PC-3 (cell line): ENCODE measurements at regions not wholly inside any gene's neighbourhood (a gene's known extent, or its start where the extent isn't known, plus 50 kb on each side); places are given as distances from the start of the nearest gene placed in this dataset.
A peak's percentile ranks its signal among the peaks of the same experiment; 100 is the strongest.

Experiments used
- ATAC-seq: fragments of 200-7000 bp; cut with Tn5 transposase; 2 replicates; pipeline ENCODE4 v1.9.1; 2020; ENCODE audit warnings: mild to moderate bottlenecking, moderate library complexity
- BruUV-seq: library from RNA; stranded (reverse); fragments of 400-500 nt; replicated peaks from 2 replicates; lab custom pipeline; 2021; lab: Mats Ljungman, UMichigan
- CTCF ChIA-PET: fragments of 300-600 bp; sonication (Branson Sonifier 250); formaldehyde crosslinking; loops from one replicate; lab custom pipeline; 2022; ENCODE audit warnings: antibody characterized with exemption; lab: Charles Lee
- POLR2A ChIA-PET: fragments of 300-600 bp; sonication (Branson Sonifier 250); formaldehyde crosslinking; loops from one replicate; lab custom pipeline; 2022; ENCODE audit warnings: antibody characterized with exemption; ENCODE audit not compliant: unreplicated experiment; lab: Charles Lee
- DNase-seq: peaks from one replicate; pipeline ENCODE4 v3.0.0-alpha.2; 2015
- H2AFZ ChIP-seq: fragments of 300-600 bp; sonication (generic); 2 replicates; pipeline ENCODE4 v1.6.0; 2016; ENCODE audit warnings: antibody characterized with exemption, low read length
- H3F3A ChIP-seq: fragments of 300-600 bp; sonication (generic); one replicate; pipeline ENCODE4 v1.6.0; 2017; ENCODE audit warnings: antibody characterized with exemption, low read length, control low read depth, mild to moderate bottlenecking; ENCODE audit not compliant: unreplicated experiment
- H3K27ac ChIP-seq: fragments of 300-600 bp; sonication (generic); 2 replicates; pipeline ENCODE4 v1.5.1; 2016; ENCODE audit warnings: mild to moderate bottlenecking, low read length
- H3K27me3 ChIP-seq: fragments of 300-600 bp; sonication (generic); 2 replicates; pipeline ENCODE4 v1.6.1; 2016; ENCODE audit warnings: low read length, mixed read lengths
- H3K36me3 ChIP-seq: fragments of 300-600 bp; sonication (generic); 2 replicates; pipeline ENCODE4 v1.6.1; 2016; ENCODE audit warnings: low read depth, mixed run types, low read length, mixed read lengths
- H3K4me1 ChIP-seq: fragments of 300-600 bp; sonication (generic); 2 replicates; pipeline ENCODE4 v1.5.1; 2016; ENCODE audit warnings: low read length; ENCODE audit not compliant: insufficient read depth
- H3K4me2 ChIP-seq: fragments of 300-600 bp; sonication (generic); 2 replicates; pipeline ENCODE4 v1.6.0; 2016; ENCODE audit warnings: low read length
- H3K4me3 ChIP-seq: fragments of 300-600 bp; sonication (generic); 2 replicates; pipeline ENCODE4 v1.5.1; 2016; ENCODE audit warnings: mild to moderate bottlenecking, low read length, mixed read lengths
- H3K79me2 ChIP-seq: fragments of 300-600 bp; sonication (generic); 2 replicates; pipeline ENCODE4 v1.6.1; 2017; ENCODE audit warnings: low read length, mixed read lengths
- H3K9ac ChIP-seq: fragments of 300-600 bp; sonication (generic); 2 replicates; pipeline ENCODE4 v1.6.0; 2016; ENCODE audit warnings: mild to moderate bottlenecking, low read length
- H3K9me2 ChIP-seq: fragments of 300-600 bp; sonication (generic); replicated peaks from 2 replicates; pipeline ENCODE4 v1.6.1; 2016; ENCODE audit warnings: mixed run types, low read length, mixed read lengths
- H3K9me3 ChIP-seq: fragments of 300-600 bp; sonication (generic); 2 replicates; pipeline ENCODE4 v1.6.1; 2016; ENCODE audit warnings: low read length, mixed read lengths
- H4K20me1 ChIP-seq: fragments of 300-600 bp; sonication (generic); 2 replicates; pipeline ENCODE4 v1.6.1; 2016; ENCODE audit warnings: low read length, mixed read lengths
- CTCF ChIP-seq: fragments of 300-600 bp; sonication (generic); conservative IDR thresholded peaks from 2 replicates; pipeline ENCODE4 v1.5.1; 2017; ENCODE audit warnings: antibody characterized with exemption, low read depth, mild to moderate bottlenecking, low read length
- EZH2 ChIP-seq: fragments of 300-600 bp; sonication (generic); IDR thresholded peaks from one replicate; pipeline ENCODE4 v1.6.1; 2017; ENCODE audit warnings: antibody characterized with exemption, mild to moderate bottlenecking, low read length; ENCODE audit not compliant: unreplicated experiment
- EZH2phosphoT487 ChIP-seq: fragments of 300-600 bp; sonication (generic); IDR thresholded peaks from 2 replicates; pipeline ENCODE4 v1.6.1; 2018; ENCODE audit warnings: mild to moderate bottlenecking, antibody characterized with exemption, low read length, borderline replicate concordance
- intact Hi-C: fragments of 100-400 bp; cut with micrococcal nuclease; formaldehyde crosslinking; loops from 2 replicates; pipeline ENCODE4 v1.9.0; 2023

GRCh38 chr12:23217667-23218066, 592.7 kb downstream of the ETNK1 start:
- Histone ChIP-seq H3K9ac (no peak overlapping the region), H3K4me2 (no peak overlapping the region), H3K27me3 (no peaks in the 10 kb centered on the region), H3K9me2 (no peaks in the 10 kb centered on the region), H4K20me1 (no peaks in the 10 kb centered on the region), H3K9me3 (no peaks in the 10 kb centered on the region), H3F3A (no peaks in the 10 kb centered on the region), H3K36me3 (no peaks in the 10 kb centered on the region), H3K79me2 (no peaks in the 10 kb centered on the region), H3K4me3 (no peak overlapping the region), H2AFZ (no peak overlapping the region), H3K27ac (no peak overlapping the region), H3K4me1 (no peaks in the 10 kb centered on the region)
- DNase-seq (no peak), ATAC-seq (no peak)
- POLR2A ChIA-PET = no interaction called here
- intact Hi-C loops = no loop called here
- TF ChIP-seq EZH2phosphoT487 (no peak), CTCF (no peak), EZH2 (no peak)
- CTCF ChIA-PET = no interaction called here
- BruUV-seq = no TSS peak

- ChIA-PET CTCF (no interaction called here), POLR2A (no interaction called here)
- Histone ChIP-seq H3K9me2 (no peaks in the 10 kb centered on the region), H2AFZ (no peak overlapping the region), H3K27me3 (no peaks in the 10 kb centered on the region), H3K79me2 (no peaks in the 10 kb centered on the region), H3K4me1 (no peaks in the 10 kb centered on the region), H4K20me1 (no peaks in the 10 kb centered on the region), H3K4me2 (no peak overlapping the region), H3K9me3 (no peaks in the 10 kb centered on the region), H3K9ac (no peak overlapping the region), H3K36me3 (no peaks in the 10 kb centered on the region), H3K27ac (no peak overlapping the region), H3F3A (no peaks in the 10 kb centered on the region), H3K4me3 (no peak overlapping the region)
- intact Hi-C loops = no loop called here
- no peak for ATAC-seq
- BruUV-seq = no TSS peak
- TF ChIP-seq CTCF (peak; percentile 25; the same call in 1 of the 2 replicates), EZH2phosphoT487 (no peak)
- peak; percentile 8 for DNase-seq
These were observed 596.1 kb downstream of the ETNK1 start for GRCh38 chr12:23221066-23221465.

GRCh38 chr12:23221926-23222325, 597.0 kb downstream of the ETNK1 start:
- no peak overlapping the region for H3K27ac ChIP-seq
- no peaks in the 10 kb centered on the region for H3K79me2 ChIP-seq
- H3K27me3 ChIP-seq = no peaks in the 10 kb centered on the region
- ATAC-seq = no peak
- DNase-seq = no peak
- H2AFZ ChIP-seq = no peak overlapping the region
- TF ChIP-seq CTCF (no peak), EZH2 (no peak), EZH2phosphoT487 (no peak)
- H3F3A ChIP-seq = no peaks in the 10 kb centered on the region
- H3K9me2 ChIP-seq = no peaks in the 10 kb centered on the region
- CTCF ChIA-PET = no interaction called here
- H3K4me2 ChIP-seq = no peak overlapping the region
- H4K20me1 ChIP-seq = no peaks in the 10 kb centered on the region
- no peaks in the 10 kb centered on the region for H3K4me1 ChIP-seq
- POLR2A ChIA-PET = no interaction called here
- H3K36me3 ChIP-seq = no peaks in the 10 kb centered on the region
- H3K4me3 ChIP-seq = no peak overlapping the region
- intact Hi-C loops = no loop called here
- H3K9me3 ChIP-seq = no peaks in the 10 kb centered on the region
- H3K9ac ChIP-seq = no peak overlapping the region
- no TSS peak for BruUV-seq
